ENCODE measurements at regions not wholly inside any gene's neighbourhood (a gene's known extent, or its start where the extent isn't known, plus 50 kb on each side); places are given as distances from the start of the nearest gene placed in this dataset.

DNA sequence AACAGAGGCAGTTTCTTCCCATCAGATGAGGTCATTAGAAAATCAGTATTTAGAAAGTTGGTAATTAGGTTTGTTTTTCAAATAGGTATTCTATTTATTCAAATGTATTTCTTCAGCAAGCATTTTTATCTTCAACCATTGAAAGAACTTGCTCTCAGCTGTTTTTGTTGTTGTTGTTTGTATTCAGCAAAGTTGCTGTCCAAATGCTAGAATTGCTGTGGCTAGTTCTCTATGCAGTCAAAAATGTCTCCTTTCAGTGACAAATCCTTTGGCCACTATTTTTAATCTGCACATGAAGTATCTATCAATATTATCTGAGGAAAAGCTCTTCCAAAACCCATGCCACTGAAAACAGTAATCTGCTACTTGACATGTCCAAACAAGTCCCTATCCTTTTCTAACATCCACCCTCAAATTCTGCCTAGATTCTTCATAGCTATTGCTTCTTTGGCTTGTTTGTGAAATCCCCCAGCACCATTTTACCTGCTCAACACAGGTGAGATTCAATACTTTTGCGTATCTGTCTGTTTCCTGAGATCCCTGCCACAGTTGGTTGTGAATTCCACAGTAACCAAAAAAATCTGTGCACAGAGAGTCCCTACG lies 1005.4 kb downstream of the GRIK2 start:
- no peak for TF ChIP-seq POLR2A (IDR thresholded peaks at IDR 0.05)
- TF ChIP-seq, protein P1, sequence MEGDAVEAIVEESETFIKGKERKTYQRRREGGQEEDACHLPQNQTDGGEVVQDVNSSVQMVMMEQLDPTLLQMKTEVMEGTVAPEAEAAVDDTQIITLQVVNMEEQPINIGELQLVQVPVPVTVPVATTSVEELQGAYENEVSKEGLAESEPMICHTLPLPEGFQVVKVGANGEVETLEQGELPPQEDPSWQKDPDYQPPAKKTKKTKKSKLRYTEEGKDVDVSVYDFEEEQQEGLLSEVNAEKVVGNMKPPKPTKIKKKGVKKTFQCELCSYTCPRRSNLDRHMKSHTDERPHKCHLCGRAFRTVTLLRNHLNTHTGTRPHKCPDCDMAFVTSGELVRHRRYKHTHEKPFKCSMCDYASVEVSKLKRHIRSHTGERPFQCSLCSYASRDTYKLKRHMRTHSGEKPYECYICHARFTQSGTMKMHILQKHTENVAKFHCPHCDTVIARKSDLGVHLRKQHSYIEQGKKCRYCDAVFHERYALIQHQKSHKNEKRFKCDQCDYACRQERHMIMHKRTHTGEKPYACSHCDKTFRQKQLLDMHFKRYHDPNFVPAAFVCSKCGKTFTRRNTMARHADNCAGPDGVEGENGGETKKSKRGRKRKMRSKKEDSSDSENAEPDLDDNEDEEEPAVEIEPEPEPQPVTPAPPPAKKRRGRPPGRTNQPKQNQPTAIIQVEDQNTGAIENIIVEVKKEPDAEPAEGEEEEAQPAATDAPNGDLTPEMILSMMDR (IDR thresholded peaks at IDR 0.05), result no peak
- TF ChIP-seq POLR2AphosphoS5 (IDR thresholded peaks at IDR 0.05), result no peak
- TF ChIP-seq EP300 (IDR thresholded peaks at IDR 0.05; ENCODE audit: low read depth), result no peak
- Histone ChIP-seq H3K4me1 (no peaks in the 10 kb centered on the region), H3K36me3 (no peaks in the 10 kb centered on the region), H3K27me3 (no peaks in the 10 kb centered on the region), H3K9me3 (no peaks in the 10 kb centered on the region), H3K4me3 (no peak overlapping the region), H3K27ac (no peak overlapping the region)
- intact Hi-C loops (cut with DNase I; ENCODE audit: low total_unique reads) (no loop called here), in situ Hi-C loops (cut with MboI; ENCODE audit: low pct_ligation_motif_present in 1 of 4, low pct_unique_long_range_greater_than_20kb in 1 of 4, low sequenced_read_pairs in 3 of 4) (no loop called here)
- no peak for DNase-seq
- 54 to 57% methylated on average over 2 of the region's 2 CpGs for WGBS, 2 donors (ENCODE audit: low coverage in 1 of 2)

DNA sequence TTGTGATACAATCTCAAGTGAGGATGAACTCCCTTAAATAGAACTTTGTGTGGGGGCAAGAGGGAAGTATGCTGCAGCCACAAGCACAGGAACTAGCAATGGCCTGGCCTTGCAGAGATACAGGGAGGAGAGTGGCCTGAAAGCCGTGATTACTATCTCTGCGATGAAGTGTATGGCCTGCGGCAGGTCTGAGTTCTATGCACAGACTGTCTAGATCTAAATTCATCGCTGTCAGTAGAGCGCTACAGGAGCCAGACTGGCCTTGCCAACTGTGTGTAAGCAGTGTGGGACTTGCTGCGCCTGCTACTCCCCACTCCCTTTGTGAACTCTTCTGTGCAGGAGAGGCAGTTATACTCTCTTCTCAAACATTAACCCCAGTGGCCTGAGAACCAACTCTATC lies 997.0 kb downstream of the GRIK2 start:
- intact Hi-C loops (cut with DNase I; ENCODE audit: low total_unique reads), result no loop called here
- Histone ChIP-seq H3K27ac (no peak overlapping the region), H3K27me3 (no peaks in the 10 kb centered on the region), H3K4me3 (no peak overlapping the region), H3K9me3 (no peaks in the 10 kb centered on the region), H3K36me3 (no peaks in the 10 kb centered on the region), H3K4me1 (no peaks in the 10 kb centered on the region)
- no peak for DNase-seq
- TF ChIP-seq POLR2AphosphoS5 (IDR thresholded peaks at IDR 0.05), result no peak
- TF ChIP-seq, protein P1 (IDR thresholded peaks at IDR 0.05), result no peak
- WGBS, 2 donors (ENCODE audit: low coverage in 1 of 2), result 75 to 86% methylated on average over 5 to 6 of the region's 6 CpGs
- in situ Hi-C loops (cut with MboI; ENCODE audit: low pct_ligation_motif_present in 1 of 4, low pct_unique_long_range_greater_than_20kb in 1 of 4, low sequenced_read_pairs in 3 of 4), result no loop called here

- in situ Hi-C loops (cut with MboI; ENCODE audit: low pct_ligation_motif_present in 1 of 4, low pct_unique_long_range_greater_than_20kb in 1 of 4, low sequenced_read_pairs in 3 of 4), result no loop called here
- Histone ChIP-seq H3K4me3 (no peak overlapping the region), H3K27me3 (no peaks in the 10 kb centered on the region), H3K27ac (no peak overlapping the region), H3K9me3 (no peaks in the 10 kb centered on the region), H3K4me1 (no peaks in the 10 kb centered on the region), H3K36me3 (no peaks in the 10 kb centered on the region)
- intact Hi-C loops (cut with DNase I; ENCODE audit: low total_unique reads), result no loop called here
- DNase-seq, result no peak
- no peak for TF ChIP-seq POLR2AphosphoS5 (IDR thresholded peaks at IDR 0.05)
- TF ChIP-seq, protein P1 (IDR thresholded peaks at IDR 0.05), result no peak
- no peak for TF ChIP-seq POLR2A (IDR thresholded peaks at IDR 0.05)
- no peak for TF ChIP-seq EP300 (IDR thresholded peaks at IDR 0.05; ENCODE audit: low read depth)
- 89% methylated on average over 11 of the region's 11 CpGs; no CpG with 5 or more reads in 1 of the 2 donors for WGBS, 2 donors (ENCODE audit: low coverage in 1 of 2)
These were observed 996.5 kb downstream of the GRIK2 start for GRCh38 chr6:102389994-102390393.

GRCh38 chr6:102387326-102388033 lies 994.0 kb downstream of the GRIK2 start:
- WGBS, 2 donors (ENCODE audit: low coverage in 1 of 2), result 58 to 71% methylated on average over 2 of the region's 2 CpGs

More at GRCh38 chr6:102387326-102388033, 994.0 kb downstream of the GRIK2 start:
- Histone ChIP-seq H3K27ac (no peak overlapping the region), H3K27me3 (no peaks in the 10 kb centered on the region), H3K4me3 (no peak overlapping the region), H3K4me1 (no peaks in the 10 kb centered on the region), H3K9me3 (no peaks in the 10 kb centered on the region), H3K36me3 (no peaks in the 10 kb centered on the region)
- TF ChIP-seq, protein P1 (IDR thresholded peaks at IDR 0.05), result no peak
- TF ChIP-seq POLR2A (IDR thresholded peaks at IDR 0.05), result no peak
- no peak for TF ChIP-seq POLR2AphosphoS5 (IDR thresholded peaks at IDR 0.05)
- in situ Hi-C loops (cut with MboI; ENCODE audit: low pct_ligation_motif_present in 1 of 4, low pct_unique_long_range_greater_than_20kb in 1 of 4, low sequenced_read_pairs in 3 of 4), result no loop called here
- no peak for DNase-seq
- intact Hi-C loops (cut with DNase I; ENCODE audit: low total_unique reads), result no loop called here
